SJSA1 (cell line): ENCODE measurements at regions not wholly inside any gene's neighbourhood (a gene's known extent, or its start where the extent isn't known, plus 50 kb on each side); places are given as distances from the start of the nearest gene placed in this dataset.

Experiments
- DNase-seq, 2 experiments: peaks; one replicate each; pipeline ENCODE4 v3.0.0-alpha.2; 2015 to 2020; ENCODE audit warnings: low spot score in 2 of 2, low read depth in 1 of 2
- H3K27ac ChIP-seq: fragments of 250-450 bp; sonication (Bioruptor Pico); 2 replicates; pipeline ENCODE4 v1.5.1; 2020; ENCODE audit warnings: mild to moderate bottlenecking, moderate library complexity
- H3K27me3 ChIP-seq: fragments of 250-450 bp; sonication (Bioruptor Pico); replicated peaks from 2 replicates; pipeline ENCODE4 v1.5.1; 2020; ENCODE audit warnings: mild to moderate bottlenecking, moderate library complexity
- H3K36me3 ChIP-seq: fragments of 250-450 bp; sonication (Bioruptor Pico); 2 replicates; pipeline ENCODE4 v1.5.1; 2020; ENCODE audit warnings: mild to moderate bottlenecking
- H3K4me1 ChIP-seq: fragments of 250-450 bp; sonication (Bioruptor Pico); replicated peaks from 2 replicates; pipeline ENCODE4 v1.6.1; 2021; ENCODE audit warnings: mild to moderate bottlenecking
- H3K4me3 ChIP-seq: fragments of 250-450 bp; sonication (Bioruptor Pico); 2 replicates; pipeline ENCODE4 v1.5.1; 2020; ENCODE audit warnings: mild to moderate bottlenecking
- H3K9me3 ChIP-seq: fragments of 250-450 bp; sonication (Bioruptor Pico); replicated peaks from 2 replicates; pipeline ENCODE4 v1.5.1; 2020; ENCODE audit warnings: mild to moderate bottlenecking

GRCh38 chr2:173654161-173654895, 299.7 kb downstream of the CDCA7 start:
- peaks cover 40% of the 10 kb centered on the region for H3K4me1 ChIP-seq
- H3K36me3 ChIP-seq: no peaks in the 10 kb centered on the region
- no peaks in the 10 kb centered on the region; the same call in none of the 2 replicates for H3K9me3 ChIP-seq
- H3K27ac ChIP-seq: no peak overlapping the region
- no peak overlapping the region for H3K4me3 ChIP-seq
- no peak for DNase-seq
- H3K27me3 ChIP-seq: no peaks in the 10 kb centered on the region

- no peak overlapping the region for H3K27ac ChIP-seq
- DNase-seq: no peak
- H3K4me3 ChIP-seq: no peak overlapping the region
- no peaks in the 10 kb centered on the region for H3K36me3 ChIP-seq
- H3K27me3 ChIP-seq: no peaks in the 10 kb centered on the region
- H3K4me1 ChIP-seq: peaks cover 45% of the 10 kb centered on the region
- no peaks in the 10 kb centered on the region; the same call in none of the 2 replicates for H3K9me3 ChIP-seq
These were observed 300.2 kb downstream of the CDCA7 start for GRCh38 chr2:173654896-173655265.

DNA sequence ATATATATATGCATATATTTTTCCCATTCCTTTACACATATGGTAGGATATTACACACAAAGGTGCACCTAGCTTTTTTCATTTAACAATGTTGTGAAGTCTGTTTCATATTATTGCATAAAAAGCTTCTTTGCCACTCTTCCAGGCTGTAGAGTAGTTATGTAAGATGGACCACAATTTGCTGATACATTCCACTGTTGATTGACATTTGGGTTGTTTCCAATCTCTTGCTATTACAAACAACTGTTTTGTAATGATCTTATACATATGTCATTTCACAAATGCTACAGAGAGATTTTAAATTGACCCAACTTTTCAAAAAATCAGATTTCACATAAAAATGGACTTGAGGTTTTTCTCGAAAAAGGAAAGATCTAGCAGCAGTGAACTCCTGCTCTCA, 301.4 kb downstream of the CDCA7 start:
- Histone ChIP-seq H3K27me3 (no peaks in the 10 kb centered on the region), H3K36me3 (no peaks in the 10 kb centered on the region), H3K4me3 (no peak overlapping the region), H3K27ac (no peak overlapping the region), H3K4me1 (peaks cover 45% of the 10 kb centered on the region), H3K9me3 (no peaks in the 10 kb centered on the region; the same call in none of the 2 replicates)
- no peak for DNase-seq

DNA sequence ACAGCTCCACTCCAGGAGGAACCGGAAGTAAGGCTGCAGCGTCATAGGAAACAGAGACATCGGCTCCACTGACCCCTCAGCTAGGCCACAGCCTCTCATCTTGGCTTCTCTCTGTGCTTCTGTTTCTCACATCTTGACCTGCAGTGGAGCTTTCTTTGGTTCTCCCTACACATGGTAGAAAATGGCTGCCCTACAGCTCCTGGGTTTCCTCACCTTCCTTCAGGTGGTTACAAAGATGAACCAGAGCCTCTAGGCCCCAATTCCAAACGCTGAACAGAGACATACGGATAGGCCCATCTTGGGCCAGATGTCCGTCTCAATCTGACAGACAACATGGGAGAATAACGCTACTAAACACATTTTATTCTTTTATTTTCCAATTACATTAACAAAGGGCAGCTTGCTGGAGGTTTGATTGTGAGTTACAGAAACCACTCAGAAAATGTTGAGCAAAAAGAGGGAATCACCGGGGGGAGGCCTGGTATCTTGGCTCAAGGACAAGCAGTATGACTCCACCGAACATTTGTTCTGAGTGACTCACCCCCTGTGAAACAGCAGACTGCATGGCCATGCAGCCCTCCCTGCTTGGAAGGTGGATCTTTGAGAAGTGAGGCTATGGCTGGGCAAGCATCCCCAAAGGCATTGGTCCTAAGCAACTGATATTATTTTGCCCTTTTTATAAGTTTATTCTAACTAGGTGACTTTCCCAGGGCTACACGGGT, 303.5 kb downstream of the CDCA7 start:
- H3K27ac ChIP-seq: peak overlapping the region; percentile 84
- no peaks in the 10 kb centered on the region for H3K27me3 ChIP-seq
- no peaks in the 10 kb centered on the region for H3K36me3 ChIP-seq
- H3K9me3 ChIP-seq: no peaks in the 10 kb centered on the region
- H3K4me1 ChIP-seq: peaks cover 29% of the 10 kb centered on the region
- peak; percentile 82 to 92 for DNase-seq
- no peak overlapping the region for H3K4me3 ChIP-seq

DNA sequence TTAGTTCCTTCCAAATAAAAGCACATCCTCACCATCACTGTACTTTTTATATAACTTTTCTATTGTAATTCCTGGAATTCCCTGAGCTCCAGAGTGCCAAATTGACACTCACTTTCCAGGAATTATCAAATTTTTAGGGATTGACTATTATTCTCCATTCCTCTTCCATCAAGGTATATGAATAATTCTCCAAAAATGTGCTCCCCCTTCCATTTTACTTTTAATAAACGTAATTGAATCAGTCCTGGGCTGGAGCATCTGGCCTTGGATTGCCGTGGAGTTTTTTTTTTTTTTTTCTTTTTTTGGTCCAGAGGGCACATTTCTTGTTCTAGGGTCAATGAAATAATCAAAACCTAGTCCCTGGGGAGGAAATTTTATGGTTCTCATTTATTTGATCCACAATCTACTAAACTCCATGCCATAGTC, 304.3 kb downstream of the CDCA7 start:
- no peak overlapping the region for H3K4me3 ChIP-seq
- H3K4me1 ChIP-seq: peaks cover 24% of the 10 kb centered on the region
- H3K9me3 ChIP-seq: no peaks in the 10 kb centered on the region
- no peaks in the 10 kb centered on the region for H3K36me3 ChIP-seq
- H3K27me3 ChIP-seq: no peaks in the 10 kb centered on the region
- peak overlapping the region; percentile 84 for H3K27ac ChIP-seq
- DNase-seq: peak in 1 of 2 experiments; percentile 48

GRCh38 chr2:173659509-173659908, 304.8 kb downstream of the CDCA7 start:
- H3K4me3 ChIP-seq: no peak overlapping the region
- no peaks in the 10 kb centered on the region for H3K9me3 ChIP-seq
- DNase-seq: no peak
- no peaks in the 10 kb centered on the region for H3K27me3 ChIP-seq
- no peaks in the 10 kb centered on the region for H3K36me3 ChIP-seq
- H3K27ac ChIP-seq: peak overlapping the region; percentile 84; the same call in 1 of the 2 replicates
- H3K4me1 ChIP-seq: peaks cover 24% of the 10 kb centered on the region

DNA sequence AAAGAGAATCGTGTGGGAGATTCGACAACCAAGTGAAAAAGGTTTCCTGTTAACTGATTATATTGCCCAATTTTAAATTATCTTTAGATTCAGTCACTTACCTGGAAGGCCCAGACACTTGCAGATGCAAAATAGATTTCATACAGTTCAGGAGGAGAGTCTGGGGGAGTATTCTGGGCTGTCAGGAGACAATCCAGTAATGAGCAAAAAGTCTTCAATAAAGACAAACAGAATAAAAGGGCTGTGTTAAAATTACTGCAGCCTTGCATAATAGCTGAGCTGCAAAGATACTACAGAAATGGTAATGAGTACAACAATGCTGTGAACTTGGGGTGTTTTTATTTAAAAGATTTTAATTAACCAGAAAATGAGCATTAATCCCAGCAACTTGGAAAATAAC, 303.6 kb downstream of the SP3 start:
- H3K27me3 ChIP-seq: no peaks in the 10 kb centered on the region
- H3K4me1 ChIP-seq: peaks cover 24% of the 10 kb centered on the region
- H3K36me3 ChIP-seq: no peaks in the 10 kb centered on the region
- DNase-seq: no peak
- H3K27ac ChIP-seq: no peak overlapping the region
- no peak overlapping the region for H3K4me3 ChIP-seq
- H3K9me3 ChIP-seq: no peaks in the 10 kb centered on the region

GRCh38 chr2:173663353-173663752, 301.8 kb downstream of the SP3 start:
- no peak overlapping the region for H3K27ac ChIP-seq
- H3K4me1 ChIP-seq: peaks cover 15% of the 10 kb centered on the region
- DNase-seq: no peak
- no peak overlapping the region for H3K4me3 ChIP-seq
- no peaks in the 10 kb centered on the region for H3K36me3 ChIP-seq
- no peaks in the 10 kb centered on the region for H3K9me3 ChIP-seq
- H3K27me3 ChIP-seq: no peaks in the 10 kb centered on the region

DNA sequence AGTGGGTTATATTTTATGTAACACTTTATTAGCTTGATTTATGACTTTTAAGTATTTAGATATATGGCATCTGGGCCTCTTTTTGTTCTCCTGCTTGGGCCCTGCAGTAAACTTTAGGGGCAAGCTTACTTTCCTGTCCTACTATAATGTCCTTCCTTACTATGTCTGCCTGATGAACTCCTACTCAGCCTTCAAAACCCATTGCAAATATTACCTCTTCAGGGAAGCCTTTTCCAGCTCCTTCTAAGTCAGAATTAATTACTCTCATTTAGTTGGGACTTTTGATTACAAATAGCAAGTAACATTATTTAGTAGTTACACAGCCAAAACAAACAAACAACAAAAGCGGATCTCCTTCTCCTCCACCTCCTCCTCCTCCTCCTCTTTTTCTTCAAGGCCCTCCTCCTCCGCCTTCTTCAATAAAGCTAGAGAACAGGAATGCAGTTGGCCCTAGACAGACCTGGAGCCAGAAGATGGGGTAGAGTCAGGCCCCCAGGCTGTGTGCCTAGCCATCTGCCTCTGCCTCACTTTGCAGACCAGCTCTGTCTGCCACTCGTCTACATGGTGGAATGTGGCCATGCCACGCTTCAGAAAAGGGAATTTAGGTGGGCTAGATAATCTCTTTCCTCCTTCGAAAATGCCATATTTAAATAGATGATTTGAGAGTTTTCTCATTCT, 301.2 kb downstream of the SP3 start:
- no peaks in the 10 kb centered on the region for H3K27me3 ChIP-seq
- H3K4me3 ChIP-seq: no peak overlapping the region
- no peak overlapping the region for H3K27ac ChIP-seq
- H3K9me3 ChIP-seq: no peaks in the 10 kb centered on the region
- peaks cover 11% of the 10 kb centered on the region for H3K4me1 ChIP-seq
- no peak for DNase-seq
- no peaks in the 10 kb centered on the region for H3K36me3 ChIP-seq

DNA sequence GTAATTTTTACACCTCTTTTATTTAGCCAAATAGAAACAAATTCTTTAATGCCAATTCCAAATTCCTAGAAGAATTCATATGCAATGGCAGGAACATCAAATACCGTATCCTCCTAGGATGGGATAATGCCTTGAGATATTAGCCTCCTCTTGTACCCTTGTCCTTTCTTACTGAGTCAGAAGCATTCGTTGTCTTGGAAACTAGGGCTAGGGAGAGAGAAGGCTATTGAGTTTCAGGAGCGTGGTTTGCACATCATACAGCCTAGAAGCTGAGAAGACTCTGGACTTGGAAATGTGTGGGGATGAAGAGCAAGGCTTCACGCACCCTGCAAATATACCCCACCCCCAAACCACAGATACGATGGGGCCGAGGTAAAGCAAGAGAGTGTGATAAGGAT, 300.7 kb downstream of the SP3 start:
- H3K4me1 ChIP-seq: peaks cover 9% of the 10 kb centered on the region
- H3K9me3 ChIP-seq: no peaks in the 10 kb centered on the region
- H3K27ac ChIP-seq: no peak overlapping the region
- H3K4me3 ChIP-seq: no peak overlapping the region
- no peaks in the 10 kb centered on the region for H3K36me3 ChIP-seq
- H3K27me3 ChIP-seq: no peaks in the 10 kb centered on the region
- no peak for DNase-seq

GRCh38 chr2:173666171-173666888, 298.8 kb downstream of the SP3 start:
- no peaks in the 10 kb centered on the region for H3K27me3 ChIP-seq
- no peak for DNase-seq
- no peaks in the 10 kb centered on the region for H3K9me3 ChIP-seq
- H3K36me3 ChIP-seq: no peaks in the 10 kb centered on the region
- H3K4me1 ChIP-seq: peaks cover 7% of the 10 kb centered on the region
- no peak overlapping the region for H3K27ac ChIP-seq
- no peak overlapping the region for H3K4me3 ChIP-seq

GRCh38 chr2:173667014-173667413, 298.2 kb downstream of the SP3 start:
- H3K36me3 ChIP-seq: no peaks in the 10 kb centered on the region
- DNase-seq: no peak
- H3K27ac ChIP-seq: no peak overlapping the region
- H3K27me3 ChIP-seq: no peaks in the 10 kb centered on the region
- H3K4me3 ChIP-seq: no peak overlapping the region
- peaks cover 7% of the 10 kb centered on the region for H3K4me1 ChIP-seq
- no peaks in the 10 kb centered on the region for H3K9me3 ChIP-seq

- no peaks in the 10 kb centered on the region for H3K9me3 ChIP-seq
- H3K36me3 ChIP-seq: no peaks in the 10 kb centered on the region
- no peak overlapping the region for H3K4me3 ChIP-seq
- no peak overlapping the region for H3K27ac ChIP-seq
- H3K27me3 ChIP-seq: no peaks in the 10 kb centered on the region
- H3K4me1 ChIP-seq: peaks cover 7% of the 10 kb centered on the region
- DNase-seq: no peak
These were observed 297.8 kb downstream of the SP3 start for GRCh38 chr2:173667415-173667814.
